ENCODE measurements at regions not wholly inside any gene's neighbourhood (a gene's known extent, or its start where the extent isn't known, plus 50 kb on each side); places are given as distances from the start of the nearest gene placed in this dataset.

GRCh38 chr3:84042399-84043106 is 916.2 kb upstream of the CADM2 start:
- TF ChIP-seq PPARA (CRISPR knock-in tag; IDR thresholded peaks at IDR 0.05; ENCODE audit: borderline replicate concordance) (no peak), ZNF70 (CRISPR knock-in tag; IDR thresholded peaks at IDR 0.05) (no peak)
- ATAC-seq = no peak

GRCh38 chr3:84066915-84067314 is 891.9 kb upstream of the CADM2 start:
- TF ChIP-seq TCF4 (CRISPR knock-in tag; IDR thresholded peaks at IDR 0.05; ENCODE audit: borderline replicate concordance) (no peak), PATZ1 (CRISPR knock-in tag; IDR thresholded peaks at IDR 0.05; ENCODE audit: borderline replicate concordance) (no peak), ZNF8 (CRISPR knock-in tag; IDR thresholded peaks at IDR 0.05) (no peak), RARB (CRISPR knock-in tag; IDR thresholded peaks at IDR 0.05) (no peak), TSHZ2 (CRISPR knock-in tag; IDR thresholded peaks at IDR 0.05) (no peak), SNAI2 (CRISPR knock-in tag; IDR thresholded peaks at IDR 0.05) (no peak), ESRRG (CRISPR knock-in tag; IDR thresholded peaks at IDR 0.05) (no peak), CSDC2 (CRISPR knock-in tag; IDR thresholded peaks at IDR 0.05) (no peak), ZC3H10 (CRISPR knock-in tag; IDR thresholded peaks at IDR 0.05) (no peak), CREB5 (CRISPR knock-in tag; IDR thresholded peaks at IDR 0.05; ENCODE audit: low read depth) (no peak), BACH2 (CRISPR knock-in tag; IDR thresholded peaks at IDR 0.05; ENCODE audit: borderline replicate concordance) (no peak), OSR1 (CRISPR knock-in tag; IDR thresholded peaks at IDR 0.05) (no peak), ZFP3 (CRISPR knock-in tag; IDR thresholded peaks at IDR 0.05) (no peak), ISL1 (CRISPR knock-in tag; IDR thresholded peaks at IDR 0.05) (no peak), ARNTL (CRISPR knock-in tag; IDR thresholded peaks at IDR 0.05; ENCODE audit: borderline replicate concordance, low read depth) (no peak), TOX (CRISPR knock-in tag; IDR thresholded peaks at IDR 0.05; ENCODE audit: borderline replicate concordance) (no peak), CSRNP3 (CRISPR knock-in tag; IDR thresholded peaks at IDR 0.05) (no peak), ZNF565 (CRISPR knock-in tag; conservative IDR thresholded peaks at IDR 0.05; ENCODE audit: low read depth) (no peak)
- ATAC-seq = no peak

GRCh38 chr3:84073664-84074063 is 885.1 kb upstream of the CADM2 start:
- no peak for ATAC-seq
- TF ChIP-seq POU6F1 (CRISPR knock-in tag; IDR thresholded peaks at IDR 0.05; ENCODE audit: borderline replicate concordance, low read depth) (no peak), RARB (CRISPR knock-in tag; IDR thresholded peaks at IDR 0.05) (no peak), PPARA (CRISPR knock-in tag; IDR thresholded peaks at IDR 0.05; ENCODE audit: borderline replicate concordance) (no peak), ARNTL (CRISPR knock-in tag; IDR thresholded peaks at IDR 0.05; ENCODE audit: borderline replicate concordance, low read depth) (no peak), TSHZ2 (CRISPR knock-in tag; IDR thresholded peaks at IDR 0.05) (no peak), ISL1 (CRISPR knock-in tag; IDR thresholded peaks at IDR 0.05) (no peak), OSR1 (CRISPR knock-in tag; IDR thresholded peaks at IDR 0.05) (no peak), CREB5 (CRISPR knock-in tag; IDR thresholded peaks at IDR 0.05; ENCODE audit: low read depth) (no peak)
